HCT116 (cell line): ENCODE measurements at regions not wholly inside any gene's neighbourhood (a gene's known extent, or its start where the extent isn't known, plus 50 kb on each side); places are given as distances from the start of the nearest gene placed in this dataset.
A peak's percentile ranks its signal among the peaks of the same experiment; 100 is the strongest.

Source experiments
- ATAC-seq: fragments of 200-7000 bp; cut with Tn5 transposase; 2 replicates; pipeline ENCODE4 v1.9.1; 2020; ENCODE audit warnings: mild to moderate bottlenecking, moderate library complexity
- BruUV-seq: library from RNA; stranded (reverse); fragments of 400-500 nt; replicated peaks from 2 replicates; lab custom pipeline; 2021; lab: Mats Ljungman, UMichigan
- CTCF ChIA-PET: fragments of 300-600 bp; sonication (Branson Sonifier 250); formaldehyde crosslinking; loops from one replicate; lab custom pipeline; 2021; ENCODE audit warnings: antibody characterized with exemption; lab: Charles Lee
- POLR2A ChIA-PET: fragments of 300-600, 350-600 bp; sonication (Branson Sonifier 250); formaldehyde crosslinking; loops from one replicate; lab custom pipeline; 2021; ENCODE audit warnings: antibody characterized with exemption; lab: Charles Lee
- RAD21 ChIA-PET, 2 experiments: fragments of 300-600 bp; sonication (Branson Sonifier 250); formaldehyde crosslinking; loops; one replicate each; lab custom pipeline; 2023; ENCODE audit warnings: low total read pairs in 2 of 2; ENCODE audit not compliant: uncharacterized antibody in 2 of 2, unreplicated experiment in 2 of 2, low non-redundant PET in 1 of 2; lab: Charles Lee
- DNase-seq: peaks from one replicate; pipeline ENCODE4 v3.0.0-alpha.2; 2010; ENCODE audit warnings: low read depth, low spot score
- H2AFZ ChIP-seq: fragments of 200-600 bp; shearing (Covaris generic), sonication (generic); 2 replicates; pipeline ENCODE4 v1.6.1; 2017; ENCODE audit warnings: low read depth, mixed run types, mixed read lengths, antibody characterized with exemption, low read length; ENCODE audit not compliant: poor library complexity, severe bottlenecking
- H3K27ac ChIP-seq: 2 replicates; pipeline ENCODE4 v1.5.1; 2012; ENCODE audit warnings: low read depth, low read length
- H3K27me3 ChIP-seq: fragments of 200-600 bp; sonication (generic); 2 replicates; pipeline ENCODE4 v1.6.1; 2016; ENCODE audit warnings: mixed run types, low read length, mixed read lengths; ENCODE audit not compliant: insufficient read depth
- H3K36me3 ChIP-seq, 2 experiments: fragments of 200-500 bp in 1 of 2; fragments of 200-600 bp in 1 of 2; sonication (Bioruptor generic) in 1 of 2; sonication (generic) in 1 of 2; 2 replicates each; pipeline versions ENCODE4 v1.5.1 to v1.6.1; 2014 to 2016; ENCODE audit warnings: low read length in 2 of 2, inconsistent platforms in 1 of 2, mixed read lengths in 1 of 2, mixed run types in 1 of 2; ENCODE audit not compliant: insufficient read depth in 2 of 2, control insufficient read depth in 1 of 2
- H3K4me1 ChIP-seq, 2 experiments: fragments of 200-600 bp in 1 of 2; sonication (generic) in 1 of 2; 2 replicates each; pipeline versions ENCODE4 v1.5.1 to v1.6.1; 2012 to 2017; ENCODE audit warnings: low read length in 2 of 2, inconsistent platforms in 1 of 2, mild to moderate bottlenecking in 1 of 2, mixed read lengths in 1 of 2, mixed run types in 1 of 2, moderate library complexity in 1 of 2; ENCODE audit not compliant: insufficient read depth in 2 of 2, control insufficient read depth in 1 of 2
- H3K4me2 ChIP-seq: fragments of 200-600 bp; sonication (generic); 2 replicates; pipeline ENCODE4 v1.6.1; 2017; ENCODE audit warnings: mixed run types, low read length, mixed read lengths
- H3K4me3 ChIP-seq, 2 experiments: fragments of 200-600 bp in 1 of 2; sonication (generic) in 1 of 2; replicated peaks in 1 of 2; 2 replicates each; pipeline ENCODE4 v1.5.1; 2011 to 2016; ENCODE audit warnings: low read length in 2 of 2, control low read depth in 1 of 2, low read depth in 1 of 2, mild to moderate bottlenecking in 1 of 2, mixed read lengths in 1 of 2, mixed run types in 1 of 2
- H3K79me2 ChIP-seq: fragments of 200-600 bp; sonication (generic); 2 replicates; pipeline ENCODE4 v1.6.1; 2017; ENCODE audit warnings: mild to moderate bottlenecking, mixed run types, low read length, moderate library complexity, mixed read lengths; ENCODE audit not compliant: insufficient read depth
- H3K9ac ChIP-seq: fragments of 200-600 bp; sonication (generic); 2 replicates; pipeline ENCODE4 v1.6.1; 2016; ENCODE audit warnings: low read length, mixed read lengths
- H3K9me2 ChIP-seq: fragments of 200-600 bp; sonication (generic), shearing (Covaris generic); 2 replicates; pipeline ENCODE4 v1.6.1; 2017; ENCODE audit warnings: mixed run types, mild to moderate bottlenecking, moderate library complexity; ENCODE audit not compliant: insufficient read depth
- H3K9me3 ChIP-seq, 2 experiments: fragments of 200-500 bp in 1 of 2; fragments of 200-600 bp in 1 of 2; sonication (Bioruptor generic) in 1 of 2; sonication (generic) in 1 of 2; 2 replicates each; pipeline ENCODE4 v1.6.1; 2014 to 2017; ENCODE audit warnings: low read length in 2 of 2, mixed read lengths in 2 of 2, inconsistent platforms in 1 of 2, low read depth in 1 of 2, mild to moderate bottlenecking in 1 of 2, mixed run types in 1 of 2, moderate library complexity in 1 of 2; ENCODE audit not compliant: control insufficient read depth in 1 of 2, insufficient read depth in 1 of 2
- H4K20me1 ChIP-seq: fragments of 200-600 bp; sonication (generic), shearing (Covaris generic); 2 replicates; pipeline ENCODE4 v1.6.1; 2017; ENCODE audit warnings: mixed run types, mild to moderate bottlenecking, moderate library complexity; ENCODE audit not compliant: insufficient read depth
- CBX3 ChIP-seq: IDR thresholded peaks from 2 replicates; pipeline ENCODE4 v1.6.1; 2012; ENCODE audit warnings: low read depth
- CEBPB ChIP-seq: IDR thresholded peaks from 2 replicates; pipeline ENCODE4 v1.6.1; 2012; ENCODE audit warnings: low read depth
- ELF1 ChIP-seq: IDR thresholded peaks from 2 replicates; pipeline ENCODE4 v1.6.1; 2012; ENCODE audit warnings: low read depth, borderline replicate concordance
- FOSL1 ChIP-seq: IDR thresholded peaks from 2 replicates; pipeline ENCODE4 v1.6.1; 2012; ENCODE audit warnings: low read depth
- JUND ChIP-seq: IDR thresholded peaks from 2 replicates; pipeline ENCODE4 v1.6.1; 2012
- RAD21 ChIP-seq: IDR thresholded peaks from 2 replicates; pipeline ENCODE4 v1.6.1; 2012; ENCODE audit warnings: low read depth, mild to moderate bottlenecking
- YY1 ChIP-seq: IDR thresholded peaks from 2 replicates; pipeline ENCODE4 v1.6.1; 2011; ENCODE audit warnings: low read length, low read depth, moderate library complexity, mild to moderate bottlenecking; ENCODE audit not compliant: insufficient replicate concordance; ENCODE audit errors: extremely low read depth
- ZFX ChIP-seq: fragments of 450-650 bp; IDR thresholded peaks from 2 replicates; pipeline ENCODE4 v1.6.1; 2017
- ZNF274 ChIP-seq: fragments of 200-500 bp; sonication (Bioruptor generic); IDR thresholded peaks from 2 replicates; pipeline ENCODE4 v1.6.1; 2014; ENCODE audit warnings: mild to moderate bottlenecking, low read depth, low read length, inconsistent platforms
- intact Hi-C: fragments of 100-400 bp; cut with micrococcal nuclease; formaldehyde crosslinking; loops from 2 replicates; pipeline ENCODE4 v1.10.0; 2022
- TF ChIP-seq, protein P1 (sequence below): IDR thresholded peaks from 2 replicates; pipeline ENCODE4 v1.6.1; 2011; ENCODE audit warnings: mild to moderate bottlenecking, low read length, moderate library complexity; ENCODE audit not compliant: insufficient replicate concordance; ENCODE audit errors: extremely low read depth
- TF ChIP-seq, protein P2 (sequence below): IDR thresholded peaks from 2 replicates; pipeline ENCODE4 v1.6.1; 2012

DNA sequence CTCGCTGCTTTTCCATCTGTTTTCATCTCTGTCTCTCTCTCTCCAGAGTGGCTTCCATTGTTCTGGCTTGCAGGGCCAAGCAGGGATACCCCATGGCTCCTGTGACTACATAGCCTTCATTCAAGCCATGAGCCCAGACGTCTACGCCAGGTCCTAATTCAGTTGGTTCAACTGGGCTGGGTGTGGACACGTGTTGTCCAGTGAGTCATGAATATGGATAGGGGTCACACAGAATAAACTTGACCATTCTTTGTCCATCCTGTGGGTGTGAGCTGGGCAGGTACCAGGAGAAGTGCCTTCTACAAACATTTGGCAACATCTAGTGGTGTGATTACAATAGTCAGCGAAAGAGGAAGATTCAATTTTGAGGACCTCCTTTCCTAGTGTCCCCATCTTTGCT, 96.9 kb upstream of the ARMC2 start:
- intact Hi-C loops, result no loop called here
- H2AFZ ChIP-seq, result no peak overlapping the region
- H3K4me3 ChIP-seq, result no peak overlapping the region
- H3K27ac ChIP-seq, result no peak overlapping the region
- no peaks in the 10 kb centered on the region for H4K20me1 ChIP-seq
- peak; percentile 16; the same call in 1 of the 2 replicates for TF ChIP-seq RAD21
- TF ChIP-seq, protein P1, sequence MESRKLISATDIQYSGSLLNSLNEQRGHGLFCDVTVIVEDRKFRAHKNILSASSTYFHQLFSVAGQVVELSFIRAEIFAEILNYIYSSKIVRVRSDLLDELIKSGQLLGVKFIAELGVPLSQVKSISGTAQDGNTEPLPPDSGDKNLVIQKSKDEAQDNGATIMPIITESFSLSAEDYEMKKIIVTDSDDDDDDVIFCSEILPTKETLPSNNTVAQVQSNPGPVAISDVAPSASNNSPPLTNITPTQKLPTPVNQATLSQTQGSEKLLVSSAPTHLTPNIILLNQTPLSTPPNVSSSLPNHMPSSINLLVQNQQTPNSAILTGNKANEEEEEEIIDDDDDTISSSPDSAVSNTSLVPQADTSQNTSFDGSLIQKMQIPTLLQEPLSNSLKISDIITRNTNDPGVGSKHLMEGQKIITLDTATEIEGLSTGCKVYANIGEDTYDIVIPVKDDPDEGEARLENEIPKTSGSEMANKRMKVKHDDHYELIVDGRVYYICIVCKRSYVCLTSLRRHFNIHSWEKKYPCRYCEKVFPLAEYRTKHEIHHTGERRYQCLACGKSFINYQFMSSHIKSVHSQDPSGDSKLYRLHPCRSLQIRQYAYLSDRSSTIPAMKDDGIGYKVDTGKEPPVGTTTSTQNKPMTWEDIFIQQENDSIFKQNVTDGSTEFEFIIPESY, result no peak
- no peaks in the 10 kb centered on the region for H3K79me2 ChIP-seq
- no peaks in the 10 kb centered on the region for H3K36me3 ChIP-seq
- H3K4me1 ChIP-seq, result peaks cover 4 to 14% of the 10 kb centered on the region in 2 experiments; a peak in 3 of 4 replicates
- no peaks in the 10 kb centered on the region for H3K27me3 ChIP-seq
- RAD21 ChIA-PET, result no interaction called here
- no peak for DNase-seq
- POLR2A ChIA-PET, result no interaction called here
- no peak for ATAC-seq
- CTCF ChIA-PET, result no interaction called here
- 0 out of 2 replicates have a peak, but pooled peaks cover 3% of the 10 kb centered on the region for H3K9me2 ChIP-seq
- no peaks in the 10 kb centered on the region for H3K9me3 ChIP-seq
- H3K4me2 ChIP-seq, result no peak overlapping the region
- BruUV-seq, result no TSS peak
- no peak overlapping the region for H3K9ac ChIP-seq

DNA sequence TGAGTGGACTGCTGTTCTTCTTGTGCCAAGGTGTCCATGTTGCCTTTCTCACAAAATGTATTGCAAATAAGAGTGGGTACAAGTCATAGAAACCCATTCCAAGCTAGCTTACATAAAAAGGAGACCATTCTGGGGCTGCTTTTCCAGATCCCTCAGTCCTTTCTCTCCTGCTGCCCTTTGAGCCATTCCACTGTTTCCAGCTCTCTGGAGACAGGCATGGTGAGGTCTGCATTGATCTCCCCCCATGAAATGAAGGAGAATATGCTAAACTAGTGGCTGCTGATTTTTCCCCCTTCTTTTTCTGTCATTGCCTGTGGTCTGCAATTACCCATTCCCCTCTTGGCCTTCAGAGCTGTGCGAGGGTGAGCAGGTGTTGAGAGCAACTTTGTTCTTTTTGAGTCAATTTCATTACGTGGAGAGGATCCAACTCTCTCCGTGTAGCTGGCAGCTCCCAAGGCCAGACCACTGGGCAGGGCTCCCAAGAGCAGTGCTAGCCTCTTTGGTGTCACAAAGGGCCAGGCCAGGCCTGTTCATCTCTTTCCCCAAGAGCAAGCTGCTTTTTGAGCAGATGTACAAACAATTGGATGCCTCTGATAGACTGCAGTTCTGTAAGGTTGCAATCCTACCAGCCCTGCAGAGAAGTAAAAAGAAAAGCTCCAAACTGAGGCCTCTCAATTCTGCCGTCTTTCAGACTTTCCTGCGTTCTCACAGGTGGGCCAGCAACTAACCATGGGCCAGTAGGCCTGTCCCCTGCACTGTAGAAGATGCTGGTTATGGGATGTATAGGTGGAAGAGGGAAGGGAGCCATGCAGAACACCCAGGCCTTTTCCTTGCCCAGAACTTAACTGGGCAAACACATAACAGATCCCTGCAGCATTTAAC, 96.1 kb upstream of the ARMC2 start:
- RAD21 ChIA-PET, result no interaction called here
- CTCF ChIA-PET, result no interaction called here
- ATAC-seq (no peak), DNase-seq (no peak)
- no peaks in the 10 kb centered on the region for H3K9me3 ChIP-seq
- H3K9ac ChIP-seq, result no peak overlapping the region
- POLR2A ChIA-PET, result interaction anchor here (0.7 kb wide), 1 partner anchor 164 kb away, joined by 3 read pairs; no protein-coding TSS in a partner anchor
- no peak overlapping the region for H3K27ac ChIP-seq
- no peaks in the 10 kb centered on the region for H3K79me2 ChIP-seq
- H3K36me3 ChIP-seq, result no peaks in the 10 kb centered on the region
- intact Hi-C loops, result no loop called here
- H3K9me2 ChIP-seq, result 0 out of 2 replicates have a peak, but pooled peaks cover 3% of the 10 kb centered on the region
- H2AFZ ChIP-seq, result no peak overlapping the region
- peaks cover 0 to 6% of the 10 kb centered on the region in 2 experiments; a peak in 1 of 4 replicates for H3K4me1 ChIP-seq
- no TSS peak for BruUV-seq
- no peaks in the 10 kb centered on the region for H3K27me3 ChIP-seq
- H4K20me1 ChIP-seq, result no peaks in the 10 kb centered on the region
- H3K4me3 ChIP-seq, result no peak overlapping the region
- no peak for TF ChIP-seq YY1
- TF ChIP-seq RAD21, result no peak
- TF ChIP-seq ELF1, result no peak
- TF ChIP-seq FOSL1, result no peak
- TF ChIP-seq CBX3, result no peak
- TF ChIP-seq CEBPB, result no peak
- TF ChIP-seq, protein P1, result no peak
- TF ChIP-seq JUND, result no peak
- TF ChIP-seq ZFX, result no peak
- TF ChIP-seq, protein P2, sequence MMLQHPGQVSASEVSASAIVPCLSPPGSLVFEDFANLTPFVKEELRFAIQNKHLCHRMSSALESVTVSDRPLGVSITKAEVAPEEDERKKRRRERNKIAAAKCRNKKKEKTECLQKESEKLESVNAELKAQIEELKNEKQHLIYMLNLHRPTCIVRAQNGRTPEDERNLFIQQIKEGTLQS, result no peak
- no peak for TF ChIP-seq ZNF274
- no peak overlapping the region for H3K4me2 ChIP-seq
